GM12878 (cell line): ENCODE measurements at regions not wholly inside any gene's neighbourhood (a gene's known extent, or its start where the extent isn't known, plus 50 kb on each side); places are given as distances from the start of the nearest gene placed in this dataset.

Experiments used
- ATAC-seq: fragments of 200-7000 bp; cut with Tn5 transposase; 3 replicates; pipeline ENCODE4 v1.9.1; 2020; ENCODE audit warnings: mild to moderate bottlenecking, moderate library complexity
- BruUV-seq: library from RNA; stranded (reverse); fragments of 400-500 nt; replicated peaks from 2 replicates; lab custom pipeline; 2021; lab: Mats Ljungman, UMichigan
- CTCF ChIA-PET: fragments of 300-600 bp; sonication (Branson Sonifier 250); formaldehyde crosslinking; extraction: SDS; loops from one replicate; lab custom pipeline; 2021; ENCODE audit warnings: inconsistent platforms; lab: Yijun Ruan, JAX
- POLR2A ChIA-PET: fragments of 350-600 bp; formaldehyde crosslinking; extraction: SDS; loops from one replicate; lab custom pipeline; 2021; ENCODE audit warnings: inconsistent platforms; lab: Charles Lee
- RAD21 ChIA-PET: fragments of 300-600 bp; sonication (Branson Sonifier 250); formaldehyde crosslinking; loops from one replicate; lab custom pipeline; 2023; ENCODE audit warnings: antibody characterized with exemption; ENCODE audit not compliant: unreplicated experiment; lab: Charles Lee
- SMC1A ChIA-PET: fragments of 300-600 bp; sonication (Branson Sonifier 250); formaldehyde crosslinking; loops from one replicate; lab custom pipeline; 2023; ENCODE audit not compliant: unreplicated experiment, uncharacterized antibody; lab: Charles Lee
- DNase-seq: peaks from one replicate; pipeline ENCODE4 v3.0.0-alpha.2; 2011; ENCODE audit warnings: low read depth, low spot score
- FAIRE-seq: peaks from 3 replicates; lab custom pipeline; 2011; peaks lifted over from hg19 to GRCh38; lab: Jason Lieb, UNC
- H2AFZ ChIP-seq: 2 replicates; pipeline ENCODE4 v1.6.0; 2011; ENCODE audit warnings: low read depth, low read length, control low read depth; ENCODE audit not compliant: control insufficient read depth
- H3K27ac ChIP-seq: 2 replicates; pipeline ENCODE4 v1.5.1; 2011; ENCODE audit warnings: control low read depth; ENCODE audit not compliant: control insufficient read depth, insufficient read depth
- H3K27me3 ChIP-seq, 2 experiments: replicated peaks in 1 of 2; 2 replicates each; pipeline versions ENCODE4 v1.6.0 to v1.6.1; 2011; ENCODE audit warnings: low read length in 1 of 2; ENCODE audit not compliant: control insufficient read depth in 2 of 2, insufficient read depth in 2 of 2
- H3K36me3 ChIP-seq, 2 experiments: 2 replicates each; pipeline ENCODE4 v1.5.1; 2011; ENCODE audit warnings: low read length in 1 of 2; ENCODE audit not compliant: control insufficient read depth in 2 of 2, insufficient read depth in 2 of 2
- H3K4me1 ChIP-seq: 2 replicates; pipeline ENCODE4 v1.6.1; 2011; ENCODE audit warnings: mild to moderate bottlenecking, low read length, moderate library complexity, mixed read lengths; ENCODE audit not compliant: control insufficient read depth, insufficient read depth
- H3K4me2 ChIP-seq: 2 replicates; pipeline ENCODE4 v1.6.0; 2011; ENCODE audit warnings: control low read depth; ENCODE audit not compliant: control insufficient read depth, insufficient read depth
- H3K4me3 ChIP-seq: fragments of 200-600 bp; sonication (generic); 2 replicates; pipeline ENCODE4 v1.5.1; 2016
- H3K79me2 ChIP-seq: 2 replicates; pipeline ENCODE4 v1.6.0; 2011; ENCODE audit warnings: low read length; ENCODE audit not compliant: control insufficient read depth, insufficient read depth
- H3K9ac ChIP-seq: 2 replicates; pipeline ENCODE4 v1.8.0; 2011; ENCODE audit warnings: low read length, control low read depth, mixed read lengths; ENCODE audit not compliant: control insufficient read depth, insufficient read depth
- H3K9me3 ChIP-seq: replicated peaks from 3 replicates; pipeline ENCODE4 v1.5.1; 2011; ENCODE audit warnings: mild to moderate bottlenecking, low read length; ENCODE audit not compliant: control insufficient read depth, insufficient read depth
- H4K20me1 ChIP-seq: 2 replicates; pipeline ENCODE4 v1.6.0; 2011; ENCODE audit not compliant: control insufficient read depth, insufficient read depth
- CHD1 ChIP-seq: IDR thresholded peaks from 2 replicates; pipeline ENCODE4 v1.6.1; 2012; ENCODE audit warnings: low read depth, low read length, improper control_type of control experiment
- GABPA ChIP-seq: IDR thresholded peaks from 2 replicates; pipeline ENCODE4 v1.6.1; 2014; ENCODE audit warnings: antibody characterized with exemption, low read depth, mild to moderate bottlenecking, inconsistent platforms
- SIN3A ChIP-seq: IDR thresholded peaks from 2 replicates; pipeline ENCODE4 v1.6.1; 2012; ENCODE audit warnings: low read depth, low read length, improper control_type of control experiment
- SUZ12 ChIP-seq: fragments of 200-600 bp; sonication (generic); IDR thresholded peaks from one replicate; pipeline ENCODE4 v1.6.1; 2018; ENCODE audit warnings: antibody characterized with exemption, mild to moderate bottlenecking; ENCODE audit not compliant: unreplicated experiment
- ZBTB40 ChIP-seq: fragments of 450-650 bp; IDR thresholded peaks from 2 replicates; pipeline ENCODE4 v1.6.1; 2016; ENCODE audit warnings: mild to moderate bottlenecking, moderate library complexity, borderline replicate concordance
- ZNF217 ChIP-seq: fragments of 450-650 bp; IDR thresholded peaks from 2 replicates; pipeline ENCODE4 v1.6.1; 2017; ENCODE audit warnings: antibody characterized with exemption, mild to moderate bottlenecking
- WGBS: methylation state at CpG from one replicate; pipeline ENCODE4 v1.1.6; 2016; ENCODE audit warnings: low lambda C conversion rate; ENCODE audit not compliant: insufficient replicate concordance, insufficient coverage; ENCODE audit errors: missing lambda C conversion rate; 5-methylcytosine and 5-hydroxymethylcytosine counted together
- in situ Hi-C: fragments of 300-500 bp; cut with MboI; formaldehyde crosslinking; loops from 9 replicates; pipeline ENCODE4 v1.14.3; 2018; ENCODE audit warnings: mixed read lengths
- intact Hi-C: fragments of 100-400 bp; cut with micrococcal nuclease; formaldehyde crosslinking; loops from one replicate; pipeline ENCODE4 v1.14.2; 2022; ENCODE audit not compliant: unreplicated experiment

- no peaks in the 10 kb centered on the region for H3K9me3 ChIP-seq
- no peak overlapping the region for H2AFZ ChIP-seq
- H3K27ac ChIP-seq: no peak overlapping the region
- FAIRE-seq (no peak), ATAC-seq (no peak), DNase-seq (no peak)
- no peaks in the 10 kb centered on the region for H3K36me3 ChIP-seq
- H3K9ac ChIP-seq: no peak overlapping the region
- RAD21 ChIA-PET: no interaction called here
- intact Hi-C loops: no loop called here
- no peaks in the 10 kb centered on the region for H4K20me1 ChIP-seq
- POLR2A ChIA-PET: no interaction called here
- H3K4me2 ChIP-seq: no peak overlapping the region
- no TSS peak for BruUV-seq
- H3K27me3 ChIP-seq: no peaks in the 10 kb centered on the region
- no peaks in the 10 kb centered on the region for H3K79me2 ChIP-seq
- in situ Hi-C loops: no loop called here
- no peak overlapping the region for H3K4me3 ChIP-seq
- H3K4me1 ChIP-seq: no peaks in the 10 kb centered on the region
- SMC1A ChIA-PET: no interaction called here
- WGBS: 0% methylated on average over 2 of the region's 2 CpGs
- TF ChIP-seq SIN3A: no peak
- no peak for TF ChIP-seq GABPA
- no peak for TF ChIP-seq ZNF217
- no peak for TF ChIP-seq CHD1
- TF ChIP-seq SUZ12: no peak
- TF ChIP-seq ZBTB40: no peak
- TF ChIP-seq, all 136 proteins: peak for 0
- CTCF ChIA-PET: no interaction called here
Observed at GRCh38 chr13:90154311-90154960, 1193.1 kb upstream of the MIR17HG start.
